ENCODE measurements at regions not wholly inside any gene's neighbourhood (a gene's known extent, or its start where the extent isn't known, plus 50 kb on each side); places are given as distances from the start of the nearest gene placed in this dataset.
"Not testable (repeated sequence)": the region's sequence is repeated elsewhere in the genome, so short reads cannot be mapped to it uniquely, and the experiment has no call there.

DNA sequence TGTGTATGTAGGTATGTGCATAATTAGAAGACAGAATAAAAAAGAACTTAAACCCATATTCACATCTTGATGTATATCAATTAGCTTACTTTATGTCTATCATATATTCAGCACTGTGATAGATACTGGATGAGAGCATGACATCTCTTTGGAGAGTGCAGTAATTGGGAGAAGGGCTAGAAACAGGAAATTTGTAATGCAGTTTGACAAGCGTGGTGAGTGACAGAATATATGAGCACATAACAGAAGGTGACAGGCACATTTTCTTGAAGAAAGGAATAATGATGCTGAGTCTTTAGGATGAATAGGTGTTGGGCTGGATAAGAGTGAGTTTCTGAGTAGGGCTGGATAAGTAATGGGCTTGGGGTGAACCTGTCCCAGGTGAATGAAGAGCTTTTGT lies 680.3 kb upstream of the ZNF385D start:
- no CpG with 5 or more reads among the region's 1 CpG for WGBS (ENCODE audit: insufficient coverage, insufficient read length)
- no peak for DNase-seq (ENCODE audit: low read depth, low spot score)

DNA sequence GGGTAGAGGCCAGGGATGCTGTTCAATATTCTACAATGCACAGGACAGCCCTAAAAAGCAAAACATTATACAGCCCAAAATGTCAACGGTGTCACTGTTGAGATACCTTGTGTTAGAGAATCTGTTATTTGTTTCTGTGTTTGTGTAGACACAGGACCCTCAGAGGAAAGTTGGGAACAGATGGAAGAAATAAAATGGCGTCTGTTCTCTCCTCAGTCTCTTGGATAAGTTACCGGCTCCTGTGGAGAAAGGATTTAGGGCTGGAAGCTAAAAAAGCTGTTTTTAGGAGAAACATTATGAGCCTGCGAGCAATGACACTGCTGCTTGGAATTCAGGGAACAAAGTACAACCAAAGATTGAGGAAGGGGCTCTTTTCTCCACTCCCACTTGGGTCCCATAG lies 688.6 kb upstream of the ZNF385D start:
- Histone ChIP-seq H3K4me1 (ENCODE audit: control insufficient read depth, insufficient read depth, low read length) (no peaks in the 10 kb centered on the region), H3K27me3 (ENCODE audit: control insufficient read depth, insufficient read depth, low read length) (no peaks in the 10 kb centered on the region), H3K9me3 (ENCODE audit: control insufficient read depth, insufficient read depth, low read length) (no peaks in the 10 kb centered on the region), H3K36me3 (ENCODE audit: control insufficient read depth, insufficient read depth, low read length) (no peaks in the 10 kb centered on the region), H3K4me3 (ENCODE audit: low read length) (no peak overlapping the region), H3K27ac (ENCODE audit: low read length) (no peak overlapping the region)
- DNase-seq (ENCODE audit: low read depth, low spot score) = no peak
- no CpG with 5 or more reads among the region's 4 CpGs for WGBS (ENCODE audit: insufficient coverage, insufficient read length)

More for the DNA sequence above, 680.3 kb upstream of the ZNF385D start:
- Histone ChIP-seq H3K4me3 (ENCODE audit: low read length) (no peak overlapping the region), H3K4me1 (ENCODE audit: control insufficient read depth, insufficient read depth, low read length) (no peaks in the 10 kb centered on the region), H3K27ac (ENCODE audit: low read length) (no peak overlapping the region), H3K36me3 (ENCODE audit: control insufficient read depth, insufficient read depth, low read length) (no peaks in the 10 kb centered on the region), H3K27me3 (ENCODE audit: control insufficient read depth, insufficient read depth, low read length) (no peaks in the 10 kb centered on the region), H3K9me3 (ENCODE audit: control insufficient read depth, insufficient read depth, low read length) (no peaks in the 10 kb centered on the region)

DNA sequence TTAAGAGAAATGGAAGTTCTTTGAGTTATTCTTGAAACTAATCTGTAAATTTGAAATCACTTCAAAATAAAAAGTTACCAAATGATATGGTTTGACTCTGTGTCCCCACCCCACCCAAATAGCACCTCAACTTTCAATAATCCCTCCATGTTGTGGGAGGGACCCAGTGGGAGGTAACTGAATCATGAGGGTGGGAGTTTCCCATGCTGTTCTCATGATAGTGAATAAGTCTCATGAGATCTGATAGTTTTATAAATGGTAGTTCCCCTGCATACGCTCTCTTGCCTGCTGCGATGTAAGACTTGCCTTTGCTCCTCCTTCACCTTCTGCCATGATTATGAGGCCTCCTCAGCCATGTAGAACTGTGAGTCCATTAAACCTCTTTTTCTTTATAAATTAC lies 690.7 kb upstream of the ZNF385D start:
- no peaks in the 10 kb centered on the region for H3K4me1 ChIP-seq (ENCODE audit: control insufficient read depth, insufficient read depth, low read length)
- H3K36me3 ChIP-seq (ENCODE audit: control insufficient read depth, insufficient read depth, low read length) = no peaks in the 10 kb centered on the region
- WGBS (ENCODE audit: insufficient coverage, insufficient read length) = no CpG with 5 or more reads among the region's 2 CpGs
- H3K27ac ChIP-seq (ENCODE audit: low read length) = no peak overlapping the region
- no peaks in the 10 kb centered on the region for H3K27me3 ChIP-seq (ENCODE audit: control insufficient read depth, insufficient read depth, low read length)
- no peaks in the 10 kb centered on the region for H3K9me3 ChIP-seq (ENCODE audit: control insufficient read depth, insufficient read depth, low read length)
- DNase-seq (ENCODE audit: low read depth, low spot score) = no peak
- no peak overlapping the region for H3K4me3 ChIP-seq (ENCODE audit: low read length)

DNA sequence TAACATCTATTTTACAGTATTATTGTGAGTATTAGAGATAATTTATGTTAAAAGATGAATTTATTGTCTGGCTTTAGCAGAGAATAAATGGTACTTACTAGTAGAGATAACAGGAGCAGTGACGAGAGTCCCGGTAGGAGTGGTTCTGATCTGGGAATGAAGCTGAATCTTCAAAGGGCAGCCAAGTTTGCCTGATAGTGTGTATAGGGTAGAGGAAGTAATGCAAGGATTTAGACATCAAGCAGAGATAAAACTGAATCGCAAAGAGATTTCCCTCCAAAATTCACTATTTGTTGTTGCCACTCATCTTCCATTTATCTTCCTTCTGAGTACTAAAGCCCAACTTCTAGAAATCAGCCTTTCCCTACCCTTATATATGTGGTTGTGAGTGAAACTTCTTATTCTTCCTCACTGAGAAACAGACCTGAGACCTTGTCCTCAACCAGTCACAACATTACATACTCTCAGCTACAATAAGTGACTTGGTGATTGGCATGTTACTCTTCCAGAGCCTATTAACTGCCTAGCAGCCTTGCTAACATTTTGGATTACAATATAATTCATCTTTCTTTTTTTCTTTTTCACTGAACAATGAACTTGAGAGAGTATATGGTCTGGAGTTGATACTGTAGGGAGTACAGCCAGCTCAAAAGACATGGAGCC lies 692.7 kb upstream of the ZNF385D start:
- no peaks in the 10 kb centered on the region for H3K36me3 ChIP-seq (ENCODE audit: control insufficient read depth, insufficient read depth, low read length)
- no peaks in the 10 kb centered on the region for H3K9me3 ChIP-seq (ENCODE audit: control insufficient read depth, insufficient read depth, low read length)
- WGBS (ENCODE audit: insufficient coverage, insufficient read length) = no CpG with 5 or more reads among the region's 3 CpGs
- H3K4me1 ChIP-seq (ENCODE audit: control insufficient read depth, insufficient read depth, low read length) = no peaks in the 10 kb centered on the region
- no peaks in the 10 kb centered on the region for H3K27me3 ChIP-seq (ENCODE audit: control insufficient read depth, insufficient read depth, low read length)
- DNase-seq (ENCODE audit: low read depth, low spot score) = no peak
- no peak overlapping the region for H3K4me3 ChIP-seq (ENCODE audit: low read length)
- no peak overlapping the region for H3K27ac ChIP-seq (ENCODE audit: low read length)

DNA sequence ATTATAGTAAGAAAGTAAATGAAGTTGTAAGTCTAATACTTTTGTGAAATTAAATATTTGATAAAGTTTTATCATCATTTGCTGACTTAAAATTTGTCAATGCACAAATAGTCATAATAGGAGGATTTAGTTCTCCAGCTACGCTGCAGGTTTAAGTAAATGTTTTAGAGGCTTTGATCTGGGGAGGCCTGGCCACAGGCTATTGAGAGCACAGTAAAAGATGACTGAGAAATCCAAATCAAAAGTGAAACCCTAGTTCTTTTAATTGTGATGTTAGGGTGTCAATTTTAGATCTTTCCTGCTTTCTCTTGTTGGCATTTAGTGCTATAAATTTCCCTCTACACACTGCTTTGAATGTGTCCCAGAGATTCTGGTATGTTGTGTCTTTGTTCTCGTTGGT lies 694.3 kb upstream of the ZNF385D start:
- H3K27me3 ChIP-seq (ENCODE audit: control insufficient read depth, insufficient read depth, low read length); H3K4me1 ChIP-seq (ENCODE audit: control insufficient read depth, insufficient read depth, low read length); DNase-seq (ENCODE audit: low read depth, low spot score); H3K36me3 ChIP-seq (ENCODE audit: control insufficient read depth, insufficient read depth, low read length); H3K4me3 ChIP-seq (ENCODE audit: low read length); H3K9me3 ChIP-seq (ENCODE audit: control insufficient read depth, insufficient read depth, low read length); H3K27ac ChIP-seq (ENCODE audit: low read length): not testable (repeated sequence)
- WGBS (ENCODE audit: insufficient coverage, insufficient read length) = no CpG with 5 or more reads among the region's 2 CpGs

DNA sequence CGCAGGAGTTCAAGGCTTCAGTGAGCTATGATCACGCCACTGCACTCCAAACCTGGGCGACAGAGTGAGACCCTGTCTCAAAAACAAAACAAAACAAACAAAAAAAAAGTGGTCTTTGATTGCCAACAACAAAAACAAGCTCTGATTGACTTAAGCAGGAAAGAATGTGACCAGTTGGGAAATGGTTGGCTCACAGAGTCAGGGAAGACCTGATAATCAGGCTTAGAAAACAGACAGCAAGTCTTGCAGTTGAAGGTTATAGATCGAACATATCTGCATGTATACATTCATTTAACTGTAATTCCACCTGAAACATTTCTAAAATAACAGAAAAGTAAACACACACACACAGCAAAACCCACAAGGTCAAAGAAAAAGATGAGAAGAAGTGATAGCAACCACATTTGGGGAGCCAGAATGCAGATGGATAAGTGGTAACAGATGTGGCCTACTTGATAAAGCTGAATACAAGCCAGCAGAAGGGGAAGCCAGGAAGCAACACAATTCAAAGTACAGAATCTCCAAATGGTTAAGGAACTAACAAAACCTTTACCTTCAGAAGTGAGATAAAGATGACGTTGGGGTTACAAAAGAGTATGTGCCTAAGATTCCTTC lies 699.9 kb upstream of the ZNF385D start:
- H3K27me3 ChIP-seq (ENCODE audit: control insufficient read depth, insufficient read depth, low read length) = no peaks in the 10 kb centered on the region
- no peaks in the 10 kb centered on the region for H3K4me1 ChIP-seq (ENCODE audit: control insufficient read depth, insufficient read depth, low read length)
- no peak overlapping the region for H3K4me3 ChIP-seq (ENCODE audit: low read length)
- no peak overlapping the region for H3K27ac ChIP-seq (ENCODE audit: low read length)
- DNase-seq (ENCODE audit: low read depth, low spot score) = no peak
- H3K9me3 ChIP-seq (ENCODE audit: control insufficient read depth, insufficient read depth, low read length) = no peaks in the 10 kb centered on the region
- WGBS (ENCODE audit: insufficient coverage, insufficient read length) = no CpG with 5 or more reads among the region's 5 CpGs
- H3K36me3 ChIP-seq (ENCODE audit: control insufficient read depth, insufficient read depth, low read length) = no peaks in the 10 kb centered on the region

DNA sequence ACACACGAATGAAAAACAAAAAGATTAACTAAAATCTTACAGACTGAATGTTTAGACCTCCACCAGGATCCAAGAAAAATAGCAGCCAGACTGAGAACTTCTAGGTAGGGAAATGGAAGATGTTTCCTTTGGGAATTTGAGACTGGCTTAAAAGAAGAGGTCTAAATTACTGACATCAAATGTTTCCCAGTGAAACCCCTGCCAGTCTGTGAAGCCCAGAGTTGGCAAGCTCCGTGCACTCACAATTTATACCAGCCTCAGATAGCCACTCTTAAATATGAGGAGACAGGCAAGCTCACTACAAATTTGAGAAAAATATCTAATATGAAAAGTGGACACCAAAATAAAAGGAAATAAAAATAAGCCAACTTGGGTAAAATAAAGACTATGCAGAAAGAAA lies 700.5 kb upstream of the ZNF385D start:
- Histone ChIP-seq H3K9me3 (ENCODE audit: control insufficient read depth, insufficient read depth, low read length) (no peaks in the 10 kb centered on the region), H3K27me3 (ENCODE audit: control insufficient read depth, insufficient read depth, low read length) (no peaks in the 10 kb centered on the region), H3K27ac (ENCODE audit: low read length) (no peak overlapping the region), H3K36me3 (ENCODE audit: control insufficient read depth, insufficient read depth, low read length) (no peaks in the 10 kb centered on the region), H3K4me1 (ENCODE audit: control insufficient read depth, insufficient read depth, low read length) (no peaks in the 10 kb centered on the region), H3K4me3 (ENCODE audit: low read length) (no peak overlapping the region)
- no peak for DNase-seq (ENCODE audit: low read depth, low spot score)
- no CpG with 5 or more reads among the region's 2 CpGs for WGBS (ENCODE audit: insufficient coverage, insufficient read length)

DNA sequence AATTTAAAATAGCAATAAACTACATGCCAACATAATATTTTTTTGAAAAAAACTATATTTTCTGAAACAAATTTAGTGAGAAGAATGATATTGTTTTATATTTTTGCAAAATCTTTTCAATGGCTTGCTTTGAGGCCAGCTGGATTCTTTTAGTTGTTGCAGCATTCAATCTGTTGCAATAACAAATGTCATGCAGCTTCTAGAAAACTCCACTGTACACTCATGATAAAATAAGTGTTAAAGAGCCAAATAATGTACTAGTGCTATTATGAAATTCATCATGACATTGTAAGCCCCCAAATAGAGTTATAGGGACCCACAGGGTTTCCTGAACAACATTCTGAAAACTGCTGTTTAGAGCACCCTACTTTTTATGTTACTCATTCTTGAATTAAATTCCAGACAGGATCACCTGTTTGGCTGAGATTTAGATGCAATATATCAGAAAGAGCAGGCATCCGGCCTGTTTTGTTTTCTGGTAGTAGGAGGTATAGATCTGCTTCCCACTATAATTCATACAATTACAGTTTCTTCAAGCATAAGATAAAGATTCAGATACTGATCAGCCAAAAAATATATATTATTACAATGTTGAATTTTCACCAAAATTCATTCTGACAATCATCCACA lies 703.0 kb upstream of the ZNF385D start:
- no CpG with 5 or more reads among the region's 1 CpG for WGBS (ENCODE audit: insufficient coverage, insufficient read length)
- H3K4me3 ChIP-seq (ENCODE audit: low read length) = no peak overlapping the region

DNA sequence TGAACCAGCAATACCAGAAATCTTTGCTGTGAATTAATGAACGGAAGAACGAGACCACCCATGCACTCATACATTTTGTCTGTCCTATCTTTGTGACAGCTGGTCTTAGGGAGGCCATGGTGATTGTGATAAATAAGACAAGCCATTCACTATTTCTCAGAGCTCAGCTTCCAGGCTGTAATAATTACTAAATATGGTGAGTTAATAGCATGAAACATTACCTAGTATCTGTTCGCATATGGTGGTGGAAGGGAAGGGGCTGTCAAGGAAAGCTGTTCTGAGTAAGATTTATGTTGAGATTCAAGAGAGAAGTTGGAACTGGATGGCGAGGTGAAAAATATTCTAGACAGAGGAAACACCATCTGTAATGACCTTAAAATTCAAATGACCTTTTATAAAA lies 719.0 kb upstream of the ZNF385D start:
- H3K9me3 ChIP-seq (ENCODE audit: control insufficient read depth, insufficient read depth, low read length) = no peaks in the 10 kb centered on the region
- no peak for DNase-seq (ENCODE audit: low read depth, low spot score)
- no peak overlapping the region for H3K27ac ChIP-seq (ENCODE audit: low read length)
- H3K4me3 ChIP-seq (ENCODE audit: low read length) = no peak overlapping the region
- no peaks in the 10 kb centered on the region for H3K4me1 ChIP-seq (ENCODE audit: control insufficient read depth, insufficient read depth, low read length)
- no peaks in the 10 kb centered on the region for H3K36me3 ChIP-seq (ENCODE audit: control insufficient read depth, insufficient read depth, low read length)
- no CpG with 5 or more reads among the region's 4 CpGs for WGBS (ENCODE audit: insufficient coverage, insufficient read length)
- no peaks in the 10 kb centered on the region for H3K27me3 ChIP-seq (ENCODE audit: control insufficient read depth, insufficient read depth, low read length)

More for the DNA sequence above, 703.0 kb upstream of the ZNF385D start:
- Histone ChIP-seq H3K36me3 (ENCODE audit: control insufficient read depth, insufficient read depth, low read length) (no peaks in the 10 kb centered on the region), H3K27me3 (ENCODE audit: control insufficient read depth, insufficient read depth, low read length) (no peaks in the 10 kb centered on the region), H3K9me3 (ENCODE audit: control insufficient read depth, insufficient read depth, low read length) (no peaks in the 10 kb centered on the region), H3K4me1 (ENCODE audit: control insufficient read depth, insufficient read depth, low read length) (no peaks in the 10 kb centered on the region), H3K27ac (ENCODE audit: low read length) (no peak overlapping the region)
- no peak for DNase-seq (ENCODE audit: low read depth, low spot score)

DNA sequence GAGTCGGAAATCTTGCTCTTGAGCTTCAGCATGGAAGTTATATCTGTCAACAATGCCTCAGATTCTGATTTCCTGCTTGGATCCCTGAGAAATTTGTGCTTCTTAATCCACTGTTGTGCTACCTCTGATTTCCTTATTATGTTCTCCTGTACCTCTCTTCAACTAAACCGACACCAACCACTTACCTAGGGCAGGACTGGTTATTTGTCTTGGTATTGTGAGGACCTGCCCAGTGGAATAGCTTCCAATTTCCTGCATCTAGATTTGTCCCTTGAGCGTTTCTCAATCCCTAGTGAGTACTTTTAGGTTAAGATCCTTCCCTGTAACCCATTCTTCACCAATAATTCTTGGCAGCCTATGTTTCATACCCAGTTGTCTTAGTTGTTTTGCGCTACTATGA lies 720.5 kb upstream of the ZNF385D start:
- H3K36me3 ChIP-seq (ENCODE audit: control insufficient read depth, insufficient read depth, low read length) = no peaks in the 10 kb centered on the region
- WGBS (ENCODE audit: insufficient coverage, insufficient read length) = no CpG with 5 or more reads among the region's 4 CpGs
- H3K4me1 ChIP-seq (ENCODE audit: control insufficient read depth, insufficient read depth, low read length) = no peaks in the 10 kb centered on the region
- no peak overlapping the region for H3K27ac ChIP-seq (ENCODE audit: low read length)
- no peaks in the 10 kb centered on the region for H3K9me3 ChIP-seq (ENCODE audit: control insufficient read depth, insufficient read depth, low read length)
- DNase-seq (ENCODE audit: low read depth, low spot score) = no peak
- H3K27me3 ChIP-seq (ENCODE audit: control insufficient read depth, insufficient read depth, low read length) = no peaks in the 10 kb centered on the region
- no peak overlapping the region for H3K4me3 ChIP-seq (ENCODE audit: low read length)
